H9 (cell line): ENCODE measurements at regions not wholly inside any gene's neighbourhood (a gene's known extent, or its start where the extent isn't known, plus 50 kb on each side); places are given as distances from the start of the nearest gene placed in this dataset.

Experiments
- DNase-seq: peaks from one replicate; pipeline ENCODE4 v3.0.0-alpha.2; 2017
- H2AFZ ChIP-seq: one replicate; pipeline ENCODE4 v1.6.1; 2013; ENCODE audit warnings: mild to moderate bottlenecking, low read length, control low read depth, moderate library complexity
- H2AK5ac ChIP-seq: 2 replicates; pipeline ENCODE4 v1.6.1; 2013; ENCODE audit warnings: low read length, control low read depth, mixed read lengths; ENCODE audit not compliant: insufficient read length
- H2BK120ac ChIP-seq: one replicate; pipeline ENCODE4 v1.6.1; 2013; ENCODE audit warnings: low read depth, mild to moderate bottlenecking, low read length, control low read depth, inconsistent platforms; ENCODE audit not compliant: poor library complexity, severe bottlenecking
- H2BK12ac ChIP-seq: 2 replicates; pipeline ENCODE4 v1.6.1; 2013; ENCODE audit warnings: low read length, control low read depth, mixed read lengths, low read depth; ENCODE audit not compliant: insufficient read length
- H2BK15ac ChIP-seq: 2 replicates; pipeline ENCODE4 v1.6.1; 2013; ENCODE audit warnings: low read depth, low read length, control low read depth
- H2BK20ac ChIP-seq: one replicate; pipeline ENCODE4 v1.6.1; 2013; ENCODE audit warnings: low read depth, mild to moderate bottlenecking, low read length, control low read depth, inconsistent platforms; ENCODE audit not compliant: poor library complexity, severe bottlenecking
- H2BK5ac ChIP-seq: 2 replicates; pipeline ENCODE4 v1.6.1; 2013; ENCODE audit warnings: low read length, control low read depth, mixed read lengths; ENCODE audit not compliant: insufficient read length
- H3K14ac ChIP-seq: 2 replicates; pipeline ENCODE4 v1.6.1; 2013; ENCODE audit warnings: low read length, control low read depth; ENCODE audit not compliant: insufficient read depth
- H3K18ac ChIP-seq: 2 replicates; pipeline ENCODE4 v1.6.1; 2013; ENCODE audit warnings: low read depth, mild to moderate bottlenecking, mixed read lengths, low read length, control low read depth; ENCODE audit not compliant: insufficient read length
- H3K23ac ChIP-seq: 2 replicates; pipeline ENCODE4 v1.6.1; 2013; ENCODE audit warnings: low read length, control low read depth, mixed read lengths, low read depth; ENCODE audit not compliant: insufficient read length
- H3K23me2 ChIP-seq: 2 replicates; pipeline ENCODE4 v1.6.1; 2013; ENCODE audit warnings: low read depth, mild to moderate bottlenecking, mixed read lengths, low read length, control low read depth; ENCODE audit not compliant: insufficient read length, poor library complexity, severe bottlenecking
- H3K27ac ChIP-seq: 2 replicates; pipeline ENCODE4 v1.5.1; 2013; ENCODE audit warnings: low read length, control low read depth, mixed read lengths, low read depth; ENCODE audit not compliant: insufficient read length
- H3K27me3 ChIP-seq: 2 replicates; pipeline ENCODE4 v1.6.1; 2013; ENCODE audit warnings: low read length, control low read depth, inconsistent platforms; ENCODE audit not compliant: insufficient read depth
- H3K4ac ChIP-seq: 2 replicates; pipeline ENCODE4 v1.6.1; 2013; ENCODE audit warnings: low read depth, mild to moderate bottlenecking, control low read depth, inconsistent platforms, low read length, moderate library complexity
- H3K4me1 ChIP-seq: 2 replicates; pipeline ENCODE4 v1.6.1; 2013; ENCODE audit warnings: low read length, control low read depth, inconsistent platforms; ENCODE audit not compliant: insufficient read depth
- H3K4me2 ChIP-seq: 2 replicates; pipeline ENCODE4 v1.6.1; 2013; ENCODE audit warnings: low read length, control low read depth, mixed read lengths; ENCODE audit not compliant: insufficient read length, insufficient read depth
- H3K56ac ChIP-seq: 2 replicates; pipeline ENCODE4 v1.6.1; 2013; ENCODE audit warnings: low read depth, mild to moderate bottlenecking, mixed read lengths, low read length, control low read depth; ENCODE audit not compliant: insufficient read length
- H3K79me1 ChIP-seq: 2 replicates; pipeline ENCODE4 v1.6.1; 2013; ENCODE audit warnings: low read depth, mild to moderate bottlenecking, moderate library complexity, low read length, control low read depth, inconsistent platforms; ENCODE audit not compliant: insufficient read depth, poor library complexity, severe bottlenecking
- H3K79me2 ChIP-seq: 2 replicates; pipeline ENCODE4 v1.6.1; 2013; ENCODE audit warnings: low read length, control low read depth, inconsistent platforms; ENCODE audit not compliant: insufficient read depth
- H3K9ac ChIP-seq: 2 replicates; pipeline ENCODE4 v1.6.1; 2013; ENCODE audit warnings: low read length, control low read depth, mixed read lengths; ENCODE audit not compliant: insufficient read length; ENCODE audit errors: extremely low read depth
- H3K9me3 ChIP-seq: one replicate; pipeline ENCODE4 v1.6.1; 2013; ENCODE audit warnings: low read depth, low read length, inconsistent platforms; ENCODE audit not compliant: control insufficient read depth
- H3T11ph ChIP-seq: one replicate; pipeline ENCODE4 v1.6.1; 2013; ENCODE audit warnings: mild to moderate bottlenecking, low read length, control low read depth, inconsistent platforms
- H4K20me1 ChIP-seq: one replicate; pipeline ENCODE4 v1.6.1; 2013; ENCODE audit not compliant: control insufficient read depth, insufficient read length, insufficient read depth
- H4K5ac ChIP-seq: 2 replicates; pipeline ENCODE4 v1.6.1; 2013; ENCODE audit warnings: low read depth, mild to moderate bottlenecking, mixed read lengths, low read length, control low read depth; ENCODE audit not compliant: insufficient read length
- H4K8ac ChIP-seq: replicated peaks from 2 replicates; pipeline ENCODE4 v1.6.1; 2013; ENCODE audit warnings: low read length, control low read depth, mixed read lengths, low read depth; ENCODE audit not compliant: insufficient read length
- H4K91ac ChIP-seq: 2 replicates; pipeline ENCODE4 v1.6.1; 2013; ENCODE audit warnings: low read depth, mild to moderate bottlenecking, moderate library complexity, mixed read lengths, low read length, control low read depth; ENCODE audit not compliant: insufficient read length
- H3K27ac Mint-ChIP-seq, 3 experiments: 2 replicates in 2 of 3; 3 replicates in 1 of 3; pipeline ENCODE4 v1.8.0; 2020 to 2021; ENCODE audit warnings: mixed read lengths in 3 of 3, mild to moderate bottlenecking in 1 of 3, moderate library complexity in 1 of 3
- H3K27me3 Mint-ChIP-seq: 2 replicates; pipeline ENCODE4 v1.8.0; 2021; ENCODE audit warnings: low read depth, mild to moderate bottlenecking, moderate library complexity, mixed read lengths
- H3K36me3 Mint-ChIP-seq, 3 experiments: 2 replicates in 2 of 3; 3 replicates in 1 of 3; pipeline ENCODE4 v1.8.0; 2020 to 2021; ENCODE audit warnings: low read depth in 3 of 3, mixed read lengths in 3 of 3; ENCODE audit not compliant: insufficient read depth in 1 of 3
- H3K4me1 Mint-ChIP-seq, 2 experiments: 2 replicates each; pipeline ENCODE4 v1.8.0; 2020; ENCODE audit warnings: mixed read lengths in 2 of 2
- H3K4me3 Mint-ChIP-seq, 2 experiments: 2 replicates in 1 of 2; 3 replicates in 1 of 2; pipeline ENCODE4 v1.8.0; 2020 to 2021; ENCODE audit warnings: mild to moderate bottlenecking in 2 of 2, mixed read lengths in 2 of 2, moderate library complexity in 1 of 2
- H3K9me3 Mint-ChIP-seq, 2 experiments: 2 replicates in 1 of 2; 3 replicates in 1 of 2; pipeline ENCODE4 v1.8.0; 2020; ENCODE audit warnings: mild to moderate bottlenecking in 2 of 2, mixed read lengths in 2 of 2, moderate library complexity in 1 of 2
- WGBS: extraction: QIAGEN DNeasy Blood & Tissue Kit; methylation state at CpG from one replicate; pipeline ENCODE4 v1.1.7; 2013; ENCODE audit warnings: missing lambda C conversion rate, low lambda C conversion rate, mixed read lengths; ENCODE audit not compliant: insufficient read length; ENCODE audit errors: extremely low coverage; 5-methylcytosine and 5-hydroxymethylcytosine counted together
- TF ChIP-seq, protein P1 (sequence below): fragments of 200-600 bp; sonication (generic); conservative IDR thresholded peaks from 3 replicates; pipeline ENCODE4 v1.8.0; 2021; ENCODE audit warnings: antibody characterized with exemption, mild to moderate bottlenecking

DNA sequence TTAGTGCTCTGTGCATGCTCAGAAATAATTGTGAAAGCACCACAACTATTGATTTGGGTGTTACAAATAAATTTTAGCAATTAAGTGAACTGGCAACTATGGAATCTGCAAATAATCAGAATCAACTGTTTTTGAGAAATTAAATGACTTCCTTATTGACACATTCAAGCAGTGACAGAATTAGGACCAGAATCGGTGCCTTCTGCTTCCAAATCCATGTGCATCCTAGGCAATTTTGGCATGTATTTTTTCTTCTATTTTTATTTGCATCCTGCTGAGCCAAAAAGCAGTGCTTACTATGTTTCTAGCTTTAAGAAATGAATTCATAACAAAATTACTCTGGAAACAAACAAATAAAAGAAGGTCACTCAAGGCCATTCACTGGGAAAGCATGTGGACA lies 408.2 kb downstream of the GXYLT1 start:
- peaks cover under 1 to 7% of the 10 kb centered on the region in 2 experiments; a peak in 3 of 5 replicates for H3K9me3 Mint-ChIP-seq
- Histone ChIP-seq H3K18ac (no peak overlapping the region), H3K9me3 (no peaks in the 10 kb centered on the region), H3K79me1 (no peaks in the 10 kb centered on the region), H3K14ac (no peak overlapping the region), H3K4ac (no peak overlapping the region), H2AFZ (no peak overlapping the region), H3K23me2 (no peaks in the 10 kb centered on the region), H3K79me2 (no peaks in the 10 kb centered on the region), H2BK120ac (no peak overlapping the region), H3K23ac (no peak overlapping the region), H3K4me1 (no peaks in the 10 kb centered on the region; the same call in 1 of the 2 replicates), H4K5ac (no peak overlapping the region), H3K27ac (no peak overlapping the region), H4K20me1 (no peaks in the 10 kb centered on the region), H3K56ac (no peak overlapping the region), H3K4me2 (no peak overlapping the region), H2BK12ac (no peak overlapping the region), H2BK20ac (no peak overlapping the region), H2AK5ac (no peak overlapping the region), H4K91ac (no peak overlapping the region), H3K27me3 (no peaks in the 10 kb centered on the region), H4K8ac (no peak overlapping the region), H3T11ph (no peak overlapping the region), H2BK15ac (no peak overlapping the region), H2BK5ac (no peak overlapping the region), H3K9ac (no peak overlapping the region)
- peaks cover 0 to 9% of the 10 kb centered on the region in 2 experiments; a peak in 3 of 4 replicates for H3K4me1 Mint-ChIP-seq
- H3K27me3 Mint-ChIP-seq, result no peaks in the 10 kb centered on the region
- TF ChIP-seq, protein P1, sequence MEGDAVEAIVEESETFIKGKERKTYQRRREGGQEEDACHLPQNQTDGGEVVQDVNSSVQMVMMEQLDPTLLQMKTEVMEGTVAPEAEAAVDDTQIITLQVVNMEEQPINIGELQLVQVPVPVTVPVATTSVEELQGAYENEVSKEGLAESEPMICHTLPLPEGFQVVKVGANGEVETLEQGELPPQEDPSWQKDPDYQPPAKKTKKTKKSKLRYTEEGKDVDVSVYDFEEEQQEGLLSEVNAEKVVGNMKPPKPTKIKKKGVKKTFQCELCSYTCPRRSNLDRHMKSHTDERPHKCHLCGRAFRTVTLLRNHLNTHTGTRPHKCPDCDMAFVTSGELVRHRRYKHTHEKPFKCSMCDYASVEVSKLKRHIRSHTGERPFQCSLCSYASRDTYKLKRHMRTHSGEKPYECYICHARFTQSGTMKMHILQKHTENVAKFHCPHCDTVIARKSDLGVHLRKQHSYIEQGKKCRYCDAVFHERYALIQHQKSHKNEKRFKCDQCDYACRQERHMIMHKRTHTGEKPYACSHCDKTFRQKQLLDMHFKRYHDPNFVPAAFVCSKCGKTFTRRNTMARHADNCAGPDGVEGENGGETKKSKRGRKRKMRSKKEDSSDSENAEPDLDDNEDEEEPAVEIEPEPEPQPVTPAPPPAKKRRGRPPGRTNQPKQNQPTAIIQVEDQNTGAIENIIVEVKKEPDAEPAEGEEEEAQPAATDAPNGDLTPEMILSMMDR, result no peak
- no CpG with 5 or more reads among the region's 1 CpG for WGBS
- DNase-seq, result no peak
- no peak overlapping the region for H3K4me3 Mint-ChIP-seq
- no peak overlapping the region for H3K27ac Mint-ChIP-seq
- no peaks in the 10 kb centered on the region; a peak in 1 of 7 replicates for H3K36me3 Mint-ChIP-seq
